ENCODE measurements at regions not wholly inside any gene's neighbourhood (a gene's known extent, or its start where the extent isn't known, plus 50 kb on each side); places are given as distances from the start of the nearest gene placed in this dataset.

GRCh38 chr10:10146604-10147003, 871.1 kb upstream of the CELF2 start:
- Mint-ChIP-seq H3K27me3 (no peaks in the 10 kb centered on the region), H3K4me3 (no peak overlapping the region), H3K36me3 (no peaks in the 10 kb centered on the region), H3K27ac (no peak overlapping the region), H3K4me1 (no peaks in the 10 kb centered on the region), H3K9me3 (no peaks in the 10 kb centered on the region)
- CTCF ChIA-PET = no interaction called here
- no peak for DNase-seq

DNA sequence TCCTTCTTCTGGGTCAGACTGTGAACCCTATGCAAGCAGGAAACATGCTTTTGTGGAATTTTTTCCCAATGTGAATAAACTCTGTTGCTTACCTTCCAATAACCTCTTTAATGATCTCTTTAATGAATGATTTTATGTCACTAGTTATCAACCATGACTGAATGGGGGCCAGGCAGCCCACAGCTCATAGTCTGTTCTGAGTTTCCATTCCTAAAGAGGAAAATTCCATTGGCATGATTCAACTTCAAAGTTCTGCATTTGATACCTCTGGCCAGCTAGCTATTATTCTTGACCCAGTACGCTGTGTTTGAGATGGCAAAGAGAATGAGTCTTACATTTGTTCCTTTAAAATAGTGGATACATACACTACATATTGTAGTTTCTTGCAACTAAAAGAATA, 867.8 kb upstream of the CELF2 start:
- Mint-ChIP-seq H3K9me3 (no peaks in the 10 kb centered on the region), H3K4me1 (no peaks in the 10 kb centered on the region), H3K27ac (no peak overlapping the region), H3K4me3 (no peak overlapping the region), H3K36me3 (no peaks in the 10 kb centered on the region), H3K27me3 (no peaks in the 10 kb centered on the region)
- CTCF ChIA-PET = no interaction called here
- DNase-seq = no peak

DNA sequence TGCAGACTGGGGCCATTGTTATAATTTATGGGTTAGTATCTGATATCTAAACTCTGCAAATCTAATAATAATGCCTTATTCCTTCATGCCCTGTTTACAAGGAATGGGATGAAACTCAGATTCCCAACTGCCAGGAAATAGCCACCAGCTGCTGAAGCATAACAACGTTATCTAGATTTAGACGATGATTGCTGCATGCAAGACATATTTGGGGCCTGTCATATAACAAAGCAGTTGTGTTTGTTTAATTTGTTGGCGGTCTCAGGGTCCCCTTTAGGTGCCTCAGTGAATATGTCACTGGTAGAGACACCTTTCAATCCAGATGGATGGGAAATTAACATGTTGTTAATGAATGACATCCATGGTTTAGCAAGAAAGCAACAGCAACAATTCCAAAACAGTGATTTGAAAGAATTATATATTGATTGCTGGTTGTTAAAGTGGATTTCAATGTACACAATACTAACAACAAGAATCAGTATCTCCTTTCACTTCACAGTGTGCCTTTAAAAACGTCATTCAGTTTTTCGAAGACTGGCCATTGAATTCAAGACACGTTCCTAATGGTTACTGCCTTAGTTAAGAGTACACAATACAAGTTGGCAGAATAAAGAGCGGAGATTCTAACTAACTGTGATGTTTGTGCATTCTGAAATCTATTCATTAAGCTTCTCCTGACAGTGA, 860.6 kb upstream of the CELF2 start:
- Mint-ChIP-seq H3K27me3 (no peaks in the 10 kb centered on the region), H3K4me1 (no peaks in the 10 kb centered on the region), H3K36me3 (no peaks in the 10 kb centered on the region), H3K4me3 (no peak overlapping the region), H3K9me3 (no peaks in the 10 kb centered on the region), H3K27ac (no peak overlapping the region)
- DNase-seq = no peak
- CTCF ChIA-PET = no interaction called here

- Mint-ChIP-seq H3K4me1 (no peaks in the 10 kb centered on the region), H3K27me3 (peaks cover 3% of the 10 kb centered on the region), H3K4me3 (no peak overlapping the region), H3K36me3 (no peaks in the 10 kb centered on the region), H3K9me3 (no peaks in the 10 kb centered on the region), H3K27ac (no peak overlapping the region)
- CTCF ChIA-PET = no interaction called here
- no peak for DNase-seq
Measured at GRCh38 chr10:10160821-10161312, 856.8 kb upstream of the CELF2 start.

DNA sequence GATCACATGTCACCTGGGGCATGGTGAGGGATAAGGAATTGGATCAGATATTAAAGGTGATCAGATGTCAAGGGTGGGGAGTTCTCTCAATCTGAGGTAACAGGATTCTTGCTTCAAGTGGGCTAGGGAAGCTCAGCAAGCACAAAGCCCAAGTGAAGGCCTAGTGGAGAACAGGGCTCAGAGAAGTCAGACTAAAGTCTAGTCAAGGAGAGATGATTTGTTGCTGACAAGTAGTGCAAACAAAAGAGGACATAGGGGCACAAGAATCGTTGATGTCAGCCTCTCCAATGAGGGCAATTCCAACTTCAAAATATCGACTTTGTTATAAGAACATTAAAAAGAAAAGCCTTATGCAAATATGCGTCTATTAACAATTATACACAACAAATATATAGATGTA, 852.8 kb upstream of the CELF2 start:
- Mint-ChIP-seq H3K4me3 (no peak overlapping the region), H3K27ac (no peak overlapping the region)

GRCh38 chr10:10165415-10165814, 852.3 kb upstream of the CELF2 start:
- CTCF ChIA-PET = no interaction called here
- H3K27me3 Mint-ChIP-seq = peaks cover 3% of the 10 kb centered on the region
- H3K4me3 Mint-ChIP-seq = no peak overlapping the region
- no peaks in the 10 kb centered on the region for H3K36me3 Mint-ChIP-seq
- H3K9me3 Mint-ChIP-seq = no peaks in the 10 kb centered on the region
- no peak overlapping the region for H3K27ac Mint-ChIP-seq
- no peaks in the 10 kb centered on the region for H3K4me1 Mint-ChIP-seq
- DNase-seq = no peak

More for the DNA sequence above, 852.8 kb upstream of the CELF2 start:
- no peak for DNase-seq
- Mint-ChIP-seq H3K27me3 (peaks cover 3% of the 10 kb centered on the region), H3K36me3 (no peaks in the 10 kb centered on the region), H3K9me3 (no peaks in the 10 kb centered on the region), H3K4me1 (no peaks in the 10 kb centered on the region)
- CTCF ChIA-PET = no interaction called here

DNA sequence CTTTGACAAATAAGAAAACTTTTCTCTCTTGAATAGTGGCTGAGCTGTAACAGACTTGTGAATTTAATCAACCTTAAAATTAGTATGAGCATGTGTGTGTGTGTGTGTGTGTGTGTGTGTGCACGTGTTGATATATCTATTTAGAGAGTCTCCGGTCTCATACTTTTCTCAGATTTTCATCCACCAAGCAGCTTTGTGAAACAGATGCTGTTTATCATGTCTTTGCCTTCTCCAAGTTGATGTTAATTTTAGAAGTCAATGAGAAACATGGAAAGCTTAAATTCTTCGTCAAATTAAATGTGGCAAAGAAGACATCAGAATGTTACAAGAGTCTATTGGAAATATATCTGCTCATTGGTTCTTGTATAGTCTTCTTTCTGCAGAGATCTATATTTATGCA, 839.2 kb upstream of the CELF2 start:
- Mint-ChIP-seq H3K9me3 (no peaks in the 10 kb centered on the region), H3K4me1 (no peaks in the 10 kb centered on the region), H3K36me3 (no peaks in the 10 kb centered on the region), H3K27ac (no peak overlapping the region), H3K4me3 (no peak overlapping the region), H3K27me3 (no peaks in the 10 kb centered on the region)
- CTCF ChIA-PET = interaction anchor here (0.6 kb wide), 1 partner anchor 230 kb away, joined by 3 read pairs; no protein-coding TSS in a partner anchor
- no peak for DNase-seq

DNA sequence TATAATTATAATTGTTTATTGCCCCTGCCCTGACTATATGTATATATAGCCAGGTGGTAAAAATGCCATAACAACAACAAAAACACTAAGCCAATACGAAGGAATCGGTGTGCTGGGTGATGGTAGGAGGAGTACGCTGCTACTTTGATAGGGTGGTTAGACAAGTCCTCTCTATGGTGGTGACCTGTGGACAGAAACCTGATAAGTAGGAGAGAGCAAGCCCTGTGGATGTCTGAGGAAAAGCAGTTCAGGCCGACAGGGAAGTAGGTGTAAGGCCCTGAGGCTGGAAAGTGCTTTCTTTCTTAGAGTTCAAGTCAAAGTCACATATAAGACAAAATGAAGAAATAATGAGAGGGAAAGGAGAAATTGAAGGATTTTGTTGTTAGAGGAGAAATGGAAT, 823.8 kb upstream of the CELF2 start:
- CTCF ChIA-PET = no interaction called here
- Mint-ChIP-seq H3K4me3 (no peak overlapping the region), H3K36me3 (no peaks in the 10 kb centered on the region)

DNA sequence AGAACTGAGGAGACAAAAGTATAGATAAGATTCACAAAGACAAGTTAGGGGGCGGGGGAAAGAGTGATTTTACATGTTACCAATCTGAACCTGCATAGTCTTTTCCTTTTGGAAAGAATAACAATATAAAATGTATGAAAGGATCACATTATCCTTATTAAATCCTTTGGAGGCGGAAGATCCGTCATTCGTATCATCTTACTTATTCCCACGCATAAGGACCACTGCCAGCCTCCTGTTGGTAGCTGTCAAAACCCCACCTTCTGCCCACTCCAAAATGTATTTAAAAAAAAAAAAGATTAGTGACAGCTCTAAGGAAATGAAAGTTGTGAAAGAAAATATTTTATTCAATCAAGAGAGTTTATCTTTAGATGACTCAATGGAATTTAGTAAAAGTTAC, 821.0 kb upstream of the CELF2 start:
- Mint-ChIP-seq H3K4me1 (no peaks in the 10 kb centered on the region), H3K4me3 (no peak overlapping the region), H3K27ac (no peak overlapping the region), H3K9me3 (no peaks in the 10 kb centered on the region), H3K27me3 (no peaks in the 10 kb centered on the region), H3K36me3 (no peaks in the 10 kb centered on the region)
- no peak for DNase-seq
- CTCF ChIA-PET = no interaction called here

More for the DNA sequence above, 823.8 kb upstream of the CELF2 start:
- Mint-ChIP-seq H3K4me1 (no peaks in the 10 kb centered on the region), H3K27me3 (no peaks in the 10 kb centered on the region), H3K9me3 (no peaks in the 10 kb centered on the region), H3K27ac (no peak overlapping the region)
- no peak for DNase-seq

- no peaks in the 10 kb centered on the region for H3K9me3 Mint-ChIP-seq
- no peaks in the 10 kb centered on the region for H3K27me3 Mint-ChIP-seq
- no peaks in the 10 kb centered on the region for H3K4me1 Mint-ChIP-seq
- H3K36me3 Mint-ChIP-seq = no peaks in the 10 kb centered on the region
- H3K4me3 Mint-ChIP-seq = no peak overlapping the region
- no peak for DNase-seq
- no peak overlapping the region for H3K27ac Mint-ChIP-seq
- CTCF ChIA-PET = no interaction called here
Measured at GRCh38 chr10:10197423-10197822, 820.2 kb upstream of the CELF2 start.

- Mint-ChIP-seq H3K27ac (no peak overlapping the region), H3K4me1 (no peaks in the 10 kb centered on the region), H3K36me3 (no peaks in the 10 kb centered on the region), H3K4me3 (no peak overlapping the region), H3K9me3 (no peaks in the 10 kb centered on the region), H3K27me3 (no peaks in the 10 kb centered on the region)
- CTCF ChIA-PET = no interaction called here
- no peak for DNase-seq
Measured at GRCh38 chr10:10198363-10198762, 819.3 kb upstream of the CELF2 start.

DNA sequence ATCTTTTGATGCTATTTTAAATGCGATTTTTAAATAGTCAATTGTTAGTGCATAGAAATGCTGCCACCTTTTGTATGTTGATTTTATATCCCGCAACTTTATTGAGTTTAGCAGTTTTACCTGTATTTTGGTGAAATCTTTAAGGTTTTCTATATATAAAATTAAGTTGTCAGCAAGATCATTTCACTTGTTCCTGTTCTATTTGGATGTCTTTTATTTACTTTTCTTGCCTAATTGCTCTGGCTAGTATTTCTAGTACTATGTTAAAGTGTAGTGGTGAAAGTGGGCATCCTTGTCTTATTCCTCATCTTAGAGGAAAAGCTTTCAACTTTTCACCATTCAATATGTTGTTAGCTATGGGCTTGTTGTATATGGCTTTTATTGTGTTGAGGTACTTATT, 813.3 kb upstream of the CELF2 start:
- H3K27me3 Mint-ChIP-seq = no peaks in the 10 kb centered on the region
- H3K36me3 Mint-ChIP-seq = no peaks in the 10 kb centered on the region
- H3K4me3 Mint-ChIP-seq = no peak overlapping the region
- no peaks in the 10 kb centered on the region for H3K4me1 Mint-ChIP-seq
- peaks cover 3% of the 10 kb centered on the region for H3K9me3 Mint-ChIP-seq
- H3K27ac Mint-ChIP-seq = no peak overlapping the region
- CTCF ChIA-PET = no interaction called here
- no peak for DNase-seq

GRCh38 chr10:10205906-10206305, 811.8 kb upstream of the CELF2 start:
- CTCF ChIA-PET = no interaction called here
- no peaks in the 10 kb centered on the region for H3K4me1 Mint-ChIP-seq
- H3K4me3 Mint-ChIP-seq = no peak overlapping the region
- H3K9me3 Mint-ChIP-seq = peaks cover 3% of the 10 kb centered on the region
- no peak for DNase-seq
- H3K36me3 Mint-ChIP-seq = no peaks in the 10 kb centered on the region
- no peak overlapping the region for H3K27ac Mint-ChIP-seq
- no peaks in the 10 kb centered on the region for H3K27me3 Mint-ChIP-seq

DNA sequence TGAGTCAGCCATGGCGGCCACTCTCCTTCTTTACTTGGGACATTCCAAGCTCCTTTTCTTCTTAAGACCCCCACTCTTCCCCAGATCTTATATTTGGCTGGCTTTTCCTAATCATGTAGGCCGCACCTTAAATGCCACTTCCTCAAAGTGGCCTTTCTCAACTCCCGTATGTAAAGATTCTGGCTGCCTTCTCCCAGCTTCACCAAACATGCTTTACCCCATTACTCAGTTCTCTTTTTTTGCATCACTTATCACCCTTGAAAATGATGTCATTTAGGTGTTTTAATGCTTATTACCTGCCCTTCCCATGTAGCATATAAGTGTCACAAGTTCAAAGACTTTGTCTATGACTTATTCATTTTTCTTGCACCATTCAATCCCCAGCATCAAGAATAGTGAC, 810.1 kb upstream of the CELF2 start:
- Mint-ChIP-seq H3K27me3 (no peaks in the 10 kb centered on the region), H3K36me3 (no peaks in the 10 kb centered on the region), H3K9me3 (peaks cover 3% of the 10 kb centered on the region), H3K27ac (no peak overlapping the region), H3K4me1 (no peaks in the 10 kb centered on the region), H3K4me3 (no peak overlapping the region)
- DNase-seq = no peak
- CTCF ChIA-PET = no interaction called here

- CTCF ChIA-PET = no interaction called here
- Mint-ChIP-seq H3K27ac (no peak overlapping the region), H3K9me3 (peaks cover 3% of the 10 kb centered on the region), H3K36me3 (no peaks in the 10 kb centered on the region), H3K27me3 (no peaks in the 10 kb centered on the region), H3K4me1 (no peaks in the 10 kb centered on the region), H3K4me3 (no peak overlapping the region)
- DNase-seq = no peak
Measured at GRCh38 chr10:10208196-10208595, 809.5 kb upstream of the CELF2 start.

DNA sequence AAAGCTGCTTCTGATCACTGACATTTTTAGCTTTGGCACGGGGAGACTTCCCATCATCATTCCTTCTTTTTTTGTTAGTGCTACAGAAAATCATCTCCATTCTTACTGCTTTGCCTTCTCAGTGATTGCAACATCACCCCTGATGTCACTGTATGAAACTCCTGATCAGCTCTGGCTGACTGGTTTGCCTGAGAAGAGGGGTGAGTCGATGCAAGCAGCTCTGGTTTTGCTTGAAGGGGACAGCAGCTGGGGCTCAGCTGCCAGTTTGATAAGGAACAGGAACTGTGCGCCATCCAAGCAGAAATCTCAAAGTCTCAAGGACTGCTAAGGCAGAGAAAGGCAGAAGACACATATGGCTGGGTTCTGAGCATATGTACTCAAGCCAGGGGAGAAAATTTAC, 808.5 kb upstream of the CELF2 start:
- Mint-ChIP-seq H3K4me3 (no peak overlapping the region), H3K27ac (no peak overlapping the region), H3K4me1 (no peaks in the 10 kb centered on the region), H3K36me3 (no peaks in the 10 kb centered on the region), H3K9me3 (peaks cover 3% of the 10 kb centered on the region), H3K27me3 (no peaks in the 10 kb centered on the region)
- DNase-seq = no peak
- CTCF ChIA-PET = no interaction called here

Data from activated naive CD4-positive, alpha-beta T cell treated with anti-CD3 and anti-CD28 coated beads, Interleukin-2, amount 10 ng/mL, durations not matched to agents 7 days and 5 days (primary cell).